ENCODE measurements at regions not wholly inside any gene's neighbourhood (a gene's known extent, or its start where the extent isn't known, plus 50 kb on each side); places are given as distances from the start of the nearest gene placed in this dataset.

DNA sequence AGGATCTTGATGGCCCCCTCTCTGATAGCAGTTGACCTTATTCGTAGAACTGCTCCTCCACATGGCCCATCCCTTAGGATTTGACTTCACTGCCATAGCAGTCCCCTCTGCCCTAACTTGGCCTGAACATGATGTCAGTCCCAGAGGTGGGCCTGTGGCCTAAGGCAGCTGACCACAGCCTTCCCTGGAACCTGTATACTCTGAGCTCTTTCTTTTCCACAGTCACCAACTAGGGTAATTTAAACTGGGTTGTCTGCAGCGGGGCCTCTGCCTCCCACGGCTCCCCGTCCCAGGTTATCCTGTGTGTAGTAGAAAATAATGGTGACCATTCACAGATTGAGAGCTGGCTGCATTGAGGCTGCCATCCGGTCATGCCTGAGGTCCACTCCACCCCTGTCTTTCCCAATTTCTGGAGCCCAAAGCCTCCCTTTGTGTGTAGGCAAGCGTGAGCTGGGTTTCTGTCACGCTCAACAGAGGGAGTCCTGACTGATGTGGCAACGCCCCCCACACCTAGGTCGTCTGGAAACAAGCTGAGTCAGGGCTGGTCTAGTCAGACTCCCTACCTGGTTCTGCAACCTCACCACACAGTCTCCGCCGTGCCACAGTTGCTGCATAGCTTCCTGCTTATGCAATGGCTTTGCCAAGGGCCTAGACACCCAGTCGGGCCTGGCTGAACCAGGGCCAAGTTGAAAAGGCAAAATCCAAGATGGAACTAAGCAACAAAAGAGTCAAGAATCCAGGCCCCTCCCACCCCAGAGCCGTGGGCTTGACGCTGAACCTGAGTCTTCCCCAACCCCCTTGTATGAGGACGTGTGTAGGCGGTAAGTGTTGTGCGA lies 284.5 kb downstream of the XXYLT1 start:
- Histone ChIP-seq H3K36me3 (no peaks in the 10 kb centered on the region), H3K4me3 (replicated peaks in 1 of 3) (no peak overlapping the region), H3K4me1 (peaks cover 0 to 12% of the 10 kb centered on the region in 2 donors), H3K27me3 (no peaks in the 10 kb centered on the region), H3K9me3 (no peaks in the 10 kb centered on the region), H3K27ac (no peak overlapping the region)
- WGBS, 2 donors: 88% methylated on average over 17 of the region's 17 CpGs
- TF ChIP-seq, protein P1, sequence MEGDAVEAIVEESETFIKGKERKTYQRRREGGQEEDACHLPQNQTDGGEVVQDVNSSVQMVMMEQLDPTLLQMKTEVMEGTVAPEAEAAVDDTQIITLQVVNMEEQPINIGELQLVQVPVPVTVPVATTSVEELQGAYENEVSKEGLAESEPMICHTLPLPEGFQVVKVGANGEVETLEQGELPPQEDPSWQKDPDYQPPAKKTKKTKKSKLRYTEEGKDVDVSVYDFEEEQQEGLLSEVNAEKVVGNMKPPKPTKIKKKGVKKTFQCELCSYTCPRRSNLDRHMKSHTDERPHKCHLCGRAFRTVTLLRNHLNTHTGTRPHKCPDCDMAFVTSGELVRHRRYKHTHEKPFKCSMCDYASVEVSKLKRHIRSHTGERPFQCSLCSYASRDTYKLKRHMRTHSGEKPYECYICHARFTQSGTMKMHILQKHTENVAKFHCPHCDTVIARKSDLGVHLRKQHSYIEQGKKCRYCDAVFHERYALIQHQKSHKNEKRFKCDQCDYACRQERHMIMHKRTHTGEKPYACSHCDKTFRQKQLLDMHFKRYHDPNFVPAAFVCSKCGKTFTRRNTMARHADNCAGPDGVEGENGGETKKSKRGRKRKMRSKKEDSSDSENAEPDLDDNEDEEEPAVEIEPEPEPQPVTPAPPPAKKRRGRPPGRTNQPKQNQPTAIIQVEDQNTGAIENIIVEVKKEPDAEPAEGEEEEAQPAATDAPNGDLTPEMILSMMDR (IDR thresholded peaks at IDR 0.05): no peak
- TF ChIP-seq POLR2A (IDR thresholded peaks at IDR 0.05): no peak
- intact Hi-C loops (cut with DNase I): loop anchor here (10.0 kb wide), 1 partner anchor 302 kb away; the partner anchor contains the start of gene FAM43A
- no peak for DNase-seq

DNA sequence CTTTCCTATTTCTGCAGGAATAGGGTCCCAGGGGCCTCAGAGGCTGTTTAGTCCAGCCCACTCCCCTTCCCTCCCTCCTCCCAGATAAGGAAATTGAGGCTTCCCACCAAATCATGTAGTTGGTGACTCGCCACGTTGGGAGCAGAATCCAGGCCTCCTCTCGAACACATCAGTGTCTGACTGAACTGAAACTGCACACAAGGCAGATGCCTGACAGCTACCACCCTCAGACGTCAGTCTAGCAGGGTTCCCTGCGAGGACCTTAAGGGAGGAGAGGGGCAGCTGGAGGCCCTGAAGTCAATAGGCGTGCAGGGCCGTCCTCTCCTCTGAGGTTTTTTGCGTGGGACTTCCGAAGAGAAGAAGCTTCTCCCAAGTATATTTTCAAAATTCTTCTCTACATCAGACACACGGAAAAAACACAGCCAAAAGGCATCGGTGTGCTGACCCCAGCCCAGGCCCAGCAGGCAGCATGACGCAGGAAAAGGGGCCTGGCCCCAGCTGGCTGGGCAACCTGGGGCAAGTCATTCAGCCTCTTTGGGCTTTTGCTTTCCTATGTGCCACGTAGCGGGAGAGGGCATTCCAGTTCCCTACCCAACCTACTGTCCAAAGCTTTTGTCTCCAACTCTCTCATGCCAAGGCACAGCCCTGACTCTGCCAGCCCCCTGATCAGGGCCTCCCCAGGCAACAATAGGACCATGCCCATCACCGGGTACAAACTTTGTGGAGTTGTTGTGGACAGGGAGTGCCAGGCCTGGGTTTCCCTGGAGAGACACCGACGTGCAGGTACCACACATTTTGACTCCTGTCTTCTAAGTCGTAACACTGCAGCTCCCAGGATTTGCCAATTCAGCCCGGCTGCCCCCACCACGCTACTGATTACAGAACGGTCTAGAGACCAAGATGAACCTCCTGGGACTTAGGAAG lies 283.1 kb downstream of the XXYLT1 start:
- Histone ChIP-seq H3K4me1 (peaks cover 0 to 12% of the 10 kb centered on the region in 2 donors), H3K27me3 (no peaks in the 10 kb centered on the region), H3K36me3 (no peaks in the 10 kb centered on the region), H3K4me3 (replicated peaks in 1 of 3) (no peak overlapping the region), H3K27ac (no peak overlapping the region), H3K9me3 (no peaks in the 10 kb centered on the region)
- 78 to 92% methylated on average over 21 of the region's 21 CpGs for WGBS, 2 donors
- intact Hi-C loops (cut with DNase I): loop anchor here (10.0 kb wide), 1 partner anchor 303 kb away; the partner anchor contains the start of gene FAM43A
- DNase-seq: no peak
- TF ChIP-seq, protein P1 (IDR thresholded peaks at IDR 0.05): no peak
- TF ChIP-seq POLR2A (IDR thresholded peaks at IDR 0.05): no peak

DNA sequence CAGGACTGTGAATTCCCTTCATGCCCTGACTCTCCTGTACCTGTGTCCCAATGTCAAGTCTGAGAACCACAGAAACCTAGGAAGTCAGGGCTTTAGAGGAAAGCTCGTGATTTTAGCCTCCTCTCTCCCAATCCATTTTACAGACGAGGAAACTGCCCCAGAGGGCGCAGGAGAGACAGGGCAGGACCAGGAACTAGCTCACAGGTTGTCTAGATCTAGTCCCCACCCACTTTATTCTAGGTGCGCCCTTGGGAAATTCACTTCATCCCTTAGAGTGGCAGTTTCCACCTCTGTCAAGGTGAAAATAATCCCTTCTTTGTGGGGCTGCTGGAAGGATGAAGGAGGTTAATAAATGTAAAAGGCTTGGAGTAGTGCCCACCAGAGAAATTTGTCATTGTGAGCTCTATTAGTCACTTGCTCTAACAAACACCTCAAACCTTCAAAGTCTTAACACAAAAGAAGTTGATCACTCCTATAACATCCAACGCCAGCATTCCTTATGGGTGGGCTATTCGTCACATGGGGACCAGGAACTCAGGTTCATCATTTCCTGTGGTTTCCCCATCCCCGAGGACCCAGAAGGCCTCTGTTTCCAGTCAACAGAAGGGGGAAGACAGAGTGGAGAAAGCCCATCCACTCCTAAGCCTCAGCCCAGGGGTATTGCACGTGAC lies 282.3 kb downstream of the XXYLT1 start:
- Histone ChIP-seq H3K27ac (no peak overlapping the region), H3K4me1 (peaks cover 0 to 12% of the 10 kb centered on the region in 2 donors), H3K36me3 (no peaks in the 10 kb centered on the region), H3K27me3 (no peaks in the 10 kb centered on the region), H3K9me3 (no peaks in the 10 kb centered on the region), H3K4me3 (replicated peaks in 1 of 3) (no peak overlapping the region)
- intact Hi-C loops (cut with DNase I): loop anchor here (10.0 kb wide), 1 partner anchor 304 kb away; the partner anchor contains the start of gene FAM43A
- TF ChIP-seq, protein P1 (IDR thresholded peaks at IDR 0.05): no peak
- no peak for DNase-seq
- 90 to 91% methylated on average over 8 of the region's 8 CpGs for WGBS, 2 donors

DNA sequence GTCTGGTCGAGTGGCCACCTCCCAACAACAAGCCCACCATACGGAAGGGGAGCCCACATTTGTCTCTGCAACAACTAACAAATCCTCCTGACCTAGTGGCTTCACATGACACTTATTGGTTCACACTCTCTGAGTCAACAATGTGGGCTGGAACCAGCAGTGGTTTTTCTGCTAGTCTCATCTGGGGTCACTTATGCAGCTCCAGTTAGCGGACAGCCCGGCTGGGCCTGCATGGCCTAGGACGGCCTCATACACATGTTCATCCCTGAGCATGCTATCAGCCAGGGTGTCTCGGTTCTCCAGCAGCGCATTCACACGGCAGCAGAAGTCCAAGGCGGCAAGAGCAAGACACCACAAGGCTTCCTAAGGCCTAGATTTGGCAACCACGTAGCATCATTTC lies 281.7 kb downstream of the XXYLT1 start:
- Histone ChIP-seq H3K27me3 (no peaks in the 10 kb centered on the region), H3K36me3 (no peaks in the 10 kb centered on the region), H3K9me3 (no peaks in the 10 kb centered on the region), H3K4me1 (peaks cover 0 to 12% of the 10 kb centered on the region in 2 donors), H3K27ac (no peak overlapping the region), H3K4me3 (replicated peaks in 1 of 3) (no peak overlapping the region)
- no peak for TF ChIP-seq POLR2A (IDR thresholded peaks at IDR 0.05)
- TF ChIP-seq, protein P1 (IDR thresholded peaks at IDR 0.05): no peak
- DNase-seq: no peak
- intact Hi-C loops (cut with DNase I): loop anchor here (10.0 kb wide), 1 partner anchor 304 kb away; the partner anchor contains the start of gene FAM43A
- WGBS, 2 donors: 86 to 94% methylated on average over 8 to 10 of the region's 10 CpGs

All from thyroid gland (tissue), 4 donors.